H1 (cell line): ENCODE measurements at regions not wholly inside any gene's neighbourhood (a gene's known extent, or its start where the extent isn't known, plus 50 kb on each side); places are given as distances from the start of the nearest gene placed in this dataset.
A peak's percentile ranks its signal among the peaks of the same experiment; 100 is the strongest.

Experiments used
- CTCF ChIA-PET: fragments of 300-600 bp; sonication (Branson Sonifier 250); formaldehyde crosslinking; loops from one replicate; lab custom pipeline; 2021; ENCODE audit not compliant: partially characterized antibody; lab: Charles Lee
- POLR2A ChIA-PET: fragments of 300-600 bp; sonication (Branson Sonifier 250); formaldehyde crosslinking; loops from one replicate; lab custom pipeline; 2021; ENCODE audit warnings: inconsistent platforms; ENCODE audit not compliant: partially characterized antibody; lab: Charles Lee
- DNase-seq, 2 experiments: peaks; one replicate each; pipeline versions ENCODE4 v3.0.0 to v3.0.0-alpha.2; 2010 to 2022; ENCODE audit warnings: low spot score in 2 of 2, low read depth in 1 of 2, mixed read lengths in 1 of 2
- FAIRE-seq: peaks from 2 replicates; lab custom pipeline; 2011; peaks lifted over from hg19 to GRCh38; lab: Jason Lieb, UNC
- H2AFZ ChIP-seq: 2 replicates; pipeline ENCODE4 v1.8.1; 2012; ENCODE audit warnings: low read length, inconsistent platforms
- H2AK5ac ChIP-seq: 2 replicates; pipeline ENCODE4 v1.6.1; 2013; ENCODE audit warnings: low read depth, low read length
- H2BK120ac ChIP-seq: replicated peaks from 2 replicates; pipeline ENCODE3; 2013; ENCODE audit warnings: low read depth, low read length, inconsistent platforms
- H2BK12ac ChIP-seq: 2 replicates; pipeline ENCODE4 v1.6.1; 2013; ENCODE audit warnings: low read depth, low read length
- H2BK15ac ChIP-seq: 2 replicates; pipeline ENCODE4 v1.6.1; 2013; ENCODE audit warnings: low read length
- H2BK20ac ChIP-seq: 2 replicates; pipeline ENCODE4 v1.6.1; 2013; ENCODE audit warnings: low read length
- H2BK5ac ChIP-seq: 2 replicates; pipeline ENCODE4 v1.6.1; 2013; ENCODE audit warnings: low read depth, low read length
- H3K14ac ChIP-seq: 2 replicates; pipeline ENCODE4 v1.6.1; 2013; ENCODE audit warnings: inconsistent platforms; ENCODE audit not compliant: insufficient read length
- H3K18ac ChIP-seq: 2 replicates; pipeline ENCODE4 v1.6.1; 2013; ENCODE audit warnings: low read length; ENCODE audit errors: extremely low read depth
- H3K23ac ChIP-seq: 2 replicates; pipeline ENCODE4 v1.6.1; 2013; ENCODE audit warnings: inconsistent platforms; ENCODE audit not compliant: insufficient read length
- H3K23me2 ChIP-seq: 2 replicates; pipeline ENCODE4 v1.6.1; 2013; ENCODE audit warnings: low read depth, low read length
- H3K27ac ChIP-seq: 2 replicates; pipeline ENCODE4 v1.6.1; 2011; ENCODE audit warnings: low read depth, low read length, inconsistent platforms
- H3K27me3 ChIP-seq, 4 experiments: replicated peaks in 1 of 4; 1 replicate in 1 of 4; 2 replicates in 3 of 4; pipeline versions ENCODE4 v1.6.1 to v1.8.1; 2011 to 2013; ENCODE audit warnings: low read length in 3 of 4, mild to moderate bottlenecking in 3 of 4, inconsistent platforms in 2 of 4, mixed read lengths in 2 of 4, moderate library complexity in 1 of 4; ENCODE audit not compliant: control insufficient read depth in 3 of 4, insufficient read depth in 3 of 4; ENCODE audit errors: extremely low read depth in 1 of 4
- H3K36me3 ChIP-seq, 4 experiments: 2 replicates each; pipeline versions ENCODE4 v1.6.1 to v1.8.1; 2011 to 2013; ENCODE audit warnings: mild to moderate bottlenecking in 4 of 4, low read length in 3 of 4, moderate library complexity in 2 of 4, control low read depth in 1 of 4, inconsistent platforms in 1 of 4; ENCODE audit not compliant: insufficient read depth in 4 of 4, control insufficient read depth in 2 of 4
- H3K4ac ChIP-seq: replicated peaks from 2 replicates; pipeline ENCODE3; 2013; ENCODE audit warnings: low read length, low read depth, mixed read lengths, inconsistent platforms; ENCODE audit not compliant: insufficient read length
- H3K4me1 ChIP-seq, 4 experiments: replicated peaks in 1 of 4; 1 replicate in 1 of 4; 2 replicates in 3 of 4; pipeline versions ENCODE4 v1.6.1 to v1.8.1; 2011 to 2013; ENCODE audit warnings: low read length in 3 of 4, inconsistent platforms in 2 of 4, mixed read lengths in 1 of 4; ENCODE audit not compliant: insufficient read depth in 4 of 4, control insufficient read depth in 3 of 4
- H3K4me2 ChIP-seq, 2 experiments: 2 replicates each; pipeline versions ENCODE4 v1.6.1 to v1.8.1; 2011 to 2013; ENCODE audit warnings: low read depth in 2 of 2, low read length in 2 of 2, control low read depth in 1 of 2, inconsistent platforms in 1 of 2, mild to moderate bottlenecking in 1 of 2; ENCODE audit not compliant: insufficient read depth in 1 of 2
- H3K4me3 ChIP-seq, 4 experiments: fragments of 200-600, 300-600 bp in 1 of 4; sonication (generic), shearing (Covaris generic), sonication (Bioruptor Twin) in 1 of 4; 2 replicates each; pipeline versions ENCODE4 v1.5.1 to v1.8.1; 2011 to 2016; ENCODE audit warnings: low read length in 4 of 4, low read depth in 3 of 4, control low read depth in 2 of 4, inconsistent platforms in 2 of 4, mild to moderate bottlenecking in 2 of 4, mixed read lengths in 1 of 4, moderate library complexity in 1 of 4; ENCODE audit not compliant: insufficient read depth in 2 of 4; ENCODE audit errors: extremely low read depth in 1 of 4
- H3K56ac ChIP-seq: replicated peaks from 2 replicates; pipeline ENCODE3; 2013; ENCODE audit warnings: low read depth, mild to moderate bottlenecking, mixed read lengths, low read length, inconsistent platforms; ENCODE audit not compliant: insufficient read length
- H3K79me1 ChIP-seq: 2 replicates; pipeline ENCODE4 v1.6.1; 2013; ENCODE audit warnings: low read depth, low read length, control low read depth
- H3K79me2 ChIP-seq, 2 experiments: 2 replicates each; pipeline versions ENCODE4 v1.6.1 to v1.8.1; 2012 to 2013; ENCODE audit warnings: low read length in 2 of 2, mild to moderate bottlenecking in 2 of 2, inconsistent platforms in 1 of 2; ENCODE audit not compliant: insufficient read depth in 2 of 2, control insufficient read depth in 1 of 2
- H3K9ac ChIP-seq, 4 experiments: replicated peaks in 1 of 4; 1 replicate in 1 of 4; 2 replicates in 3 of 4; pipeline versions ENCODE4 v1.6.1 to v1.8.1; 2011 to 2013; ENCODE audit warnings: low read depth in 3 of 4, low read length in 3 of 4, control low read depth in 2 of 4, mild to moderate bottlenecking in 2 of 4, moderate library complexity in 2 of 4, inconsistent platforms in 1 of 4; ENCODE audit errors: extremely low read depth in 1 of 4
- H3K9me3 ChIP-seq, 2 experiments: 2 replicates each; pipeline versions ENCODE4 v1.6.1 to v1.8.1; 2012 to 2013; ENCODE audit warnings: mild to moderate bottlenecking in 2 of 2, moderate library complexity in 2 of 2, control low read depth in 1 of 2, inconsistent platforms in 1 of 2, low read depth in 1 of 2, low read length in 1 of 2, mixed read lengths in 1 of 2; ENCODE audit not compliant: insufficient read depth in 2 of 2
- H4K20me1 ChIP-seq, 2 experiments: replicated peaks in 1 of 2; 2 replicates each; pipeline versions ENCODE3 to v1.8.1; 2011 to 2013; ENCODE audit warnings: inconsistent platforms in 2 of 2, low read length in 2 of 2, mild to moderate bottlenecking in 1 of 2; ENCODE audit not compliant: insufficient read depth in 2 of 2, control insufficient read depth in 1 of 2
- H4K5ac ChIP-seq: 2 replicates; pipeline ENCODE4 v1.6.1; 2013; ENCODE audit warnings: low read length, low read depth, mixed read lengths, inconsistent platforms; ENCODE audit not compliant: insufficient read length
- H4K8ac ChIP-seq: 2 replicates; pipeline ENCODE4 v1.8.0; 2013; ENCODE audit warnings: mild to moderate bottlenecking, moderate library complexity, low read length, inconsistent platforms; ENCODE audit not compliant: insufficient read depth; ENCODE audit errors: extremely low read depth
- H4K91ac ChIP-seq: replicated peaks from 2 replicates; pipeline ENCODE3; 2013; ENCODE audit warnings: low read length, mixed read lengths, inconsistent platforms; ENCODE audit not compliant: insufficient read length
- CHD2 ChIP-seq: IDR thresholded peaks from 2 replicates; pipeline ENCODE4 v1.6.1; 2012; ENCODE audit warnings: low read length, improper control_type of control experiment
- CREB1 ChIP-seq: IDR thresholded peaks from 2 replicates; pipeline ENCODE4 v1.6.1; 2012; ENCODE audit warnings: inconsistent platforms
- RAD21 ChIP-seq, 2 experiments: IDR thresholded peaks in 1 of 2; conservative IDR thresholded peaks in 1 of 2; 2 replicates each; pipeline ENCODE4 v1.6.1; 2011; ENCODE audit warnings: low read depth in 2 of 2, low read length in 2 of 2, improper control_type of control experiment in 1 of 2, inconsistent platforms in 1 of 2, mild to moderate bottlenecking in 1 of 2, moderate library complexity in 1 of 2
- ZNF274 ChIP-seq: IDR thresholded peaks from 2 replicates; pipeline ENCODE4 v1.7.0; 2012; ENCODE audit warnings: low read length, borderline replicate concordance; ENCODE audit errors: extremely low read depth
- WGBS, 2 experiments: shearing (Covaris generic) in 1 of 2; methylation state at CpG; one replicate each; pipeline versions ENCODE4 v1.1.6 to v1.1.7; 2013 to 2015; ENCODE audit warnings: low lambda C conversion rate in 2 of 2, mixed read lengths in 2 of 2, inconsistent platforms in 1 of 2, low coverage in 1 of 2, missing lambda C conversion rate in 1 of 2; ENCODE audit not compliant: insufficient replicate concordance in 2 of 2, insufficient coverage in 1 of 2, insufficient read length in 1 of 2; ENCODE audit errors: extremely low coverage in 1 of 2, missing lambda C conversion rate in 1 of 2; 5-methylcytosine and 5-hydroxymethylcytosine counted together
- TF ChIP-seq, protein P1 (sequence below): IDR thresholded peaks from 2 replicates; pipeline ENCODE4 v1.6.1; 2012; ENCODE audit warnings: low read length, inconsistent platforms
- TF ChIP-seq, protein P2 (sequence below), 3 experiments: IDR thresholded peaks; 1 replicate in 2 of 3; 2 replicates in 1 of 3; pipeline versions ENCODE4 v1.5.1 to v1.6.1; 2011; ENCODE audit warnings: low read length in 3 of 3, mild to moderate bottlenecking in 3 of 3, inconsistent platforms in 2 of 3, low read depth in 1 of 3, moderate library complexity in 1 of 3; ENCODE audit not compliant: insufficient read depth in 1 of 3; ENCODE audit errors: control extremely low read depth in 1 of 3

DNA sequence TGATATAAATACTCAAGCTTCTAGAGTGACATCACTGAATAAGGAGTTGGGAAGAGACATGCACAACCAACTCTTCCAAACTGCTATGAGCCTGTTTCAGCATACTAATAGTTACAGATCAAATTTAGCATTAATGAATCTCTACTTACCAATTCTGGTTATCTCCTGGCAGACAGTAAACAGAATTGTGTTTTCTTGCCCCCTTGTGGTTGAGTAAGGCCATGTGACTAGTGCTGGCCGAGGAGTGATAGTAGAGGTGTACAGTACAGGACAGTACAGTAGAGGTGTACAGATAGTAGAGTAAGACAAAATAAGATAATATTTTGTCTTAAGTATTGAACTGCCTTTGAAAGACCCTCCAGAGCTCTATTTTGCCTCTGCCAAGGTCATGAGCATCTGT lies 681.4 kb downstream of the GABRG1 start:
- Histone ChIP-seq H3K18ac (no peak overlapping the region), H3K27ac (no peak overlapping the region), H3K23me2 (no peaks in the 10 kb centered on the region), H3K4me3 (no peak overlapping the region), H3K23ac (no peak overlapping the region), H3K79me2 (no peaks in the 10 kb centered on the region), H2BK20ac (no peak overlapping the region), H3K4me2 (no peak overlapping the region), H4K91ac (no peak overlapping the region), H3K56ac (no peak overlapping the region), H3K9ac (no peak overlapping the region), H3K4ac (no peak overlapping the region), H2BK5ac (no peak overlapping the region), H3K4me1 (no peaks in the 10 kb centered on the region), H3K36me3 (no peaks in the 10 kb centered on the region), H2AK5ac (no peak overlapping the region), H4K5ac (no peak overlapping the region), H2BK120ac (no peak overlapping the region), H3K14ac (no peak overlapping the region), H3K27me3 (no peaks in the 10 kb centered on the region), H4K8ac (no peak overlapping the region), H2BK12ac (no peak overlapping the region), H3K9me3 (no peaks in the 10 kb centered on the region), H4K20me1 (no peaks in the 10 kb centered on the region), H2AFZ (no peak overlapping the region), H2BK15ac (no peak overlapping the region), H3K79me1 (no peaks in the 10 kb centered on the region)
- POLR2A ChIA-PET, result no interaction called here
- CTCF ChIA-PET, result interaction anchor here (0.5 to 2.3 kb wide), 6 partner anchors 11 to 1443 kb away, joined by 3 to 16 read pairs (median 4); no protein-coding TSS in a partner anchor
- WGBS, 2 experiments, result 94% methylated on average over 1 of the region's 1 CpG; no CpG with 5 or more reads in 1 of the 2 experiments
- no peak for DNase-seq
- FAIRE-seq, result no peak
- TF ChIP-seq ZNF274 (no peak), CHD2 (no peak), RAD21 (IDR thresholded peaks at IDR 0.05 in 1 of 2, conservative IDR thresholded peaks at IDR 0.05 in 1 of 2; ENCODE audit: low read depth in 2 of 2, low read length in 2 of 2) (peak; percentile 54 to 56), CREB1 (no peak)
- TF ChIP-seq, protein P1, sequence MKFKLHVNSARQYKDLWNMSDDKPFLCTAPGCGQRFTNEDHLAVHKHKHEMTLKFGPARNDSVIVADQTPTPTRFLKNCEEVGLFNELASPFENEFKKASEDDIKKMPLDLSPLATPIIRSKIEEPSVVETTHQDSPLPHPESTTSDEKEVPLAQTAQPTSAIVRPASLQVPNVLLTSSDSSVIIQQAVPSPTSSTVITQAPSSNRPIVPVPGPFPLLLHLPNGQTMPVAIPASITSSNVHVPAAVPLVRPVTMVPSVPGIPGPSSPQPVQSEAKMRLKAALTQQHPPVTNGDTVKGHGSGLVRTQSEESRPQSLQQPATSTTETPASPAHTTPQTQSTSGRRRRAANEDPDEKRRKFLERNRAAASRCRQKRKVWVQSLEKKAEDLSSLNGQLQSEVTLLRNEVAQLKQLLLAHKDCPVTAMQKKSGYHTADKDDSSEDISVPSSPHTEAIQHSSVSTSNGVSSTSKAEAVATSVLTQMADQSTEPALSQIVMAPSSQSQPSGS, result no peak
- TF ChIP-seq, protein P2, sequence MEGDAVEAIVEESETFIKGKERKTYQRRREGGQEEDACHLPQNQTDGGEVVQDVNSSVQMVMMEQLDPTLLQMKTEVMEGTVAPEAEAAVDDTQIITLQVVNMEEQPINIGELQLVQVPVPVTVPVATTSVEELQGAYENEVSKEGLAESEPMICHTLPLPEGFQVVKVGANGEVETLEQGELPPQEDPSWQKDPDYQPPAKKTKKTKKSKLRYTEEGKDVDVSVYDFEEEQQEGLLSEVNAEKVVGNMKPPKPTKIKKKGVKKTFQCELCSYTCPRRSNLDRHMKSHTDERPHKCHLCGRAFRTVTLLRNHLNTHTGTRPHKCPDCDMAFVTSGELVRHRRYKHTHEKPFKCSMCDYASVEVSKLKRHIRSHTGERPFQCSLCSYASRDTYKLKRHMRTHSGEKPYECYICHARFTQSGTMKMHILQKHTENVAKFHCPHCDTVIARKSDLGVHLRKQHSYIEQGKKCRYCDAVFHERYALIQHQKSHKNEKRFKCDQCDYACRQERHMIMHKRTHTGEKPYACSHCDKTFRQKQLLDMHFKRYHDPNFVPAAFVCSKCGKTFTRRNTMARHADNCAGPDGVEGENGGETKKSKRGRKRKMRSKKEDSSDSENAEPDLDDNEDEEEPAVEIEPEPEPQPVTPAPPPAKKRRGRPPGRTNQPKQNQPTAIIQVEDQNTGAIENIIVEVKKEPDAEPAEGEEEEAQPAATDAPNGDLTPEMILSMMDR (IDR thresholded peaks at IDR 0.05; ENCODE audit: control extremely low read depth in 1 of 3, insufficient read depth in 1 of 3, low read depth in 1 of 3, low read length in 3 of 3), result peak in 2 of 3 experiments; percentile 16 to 28; a peak in 2 of 4 replicates
